ENCODE measurements at regions not wholly inside any gene's neighbourhood (a gene's known extent, or its start where the extent isn't known, plus 50 kb on each side); places are given as distances from the start of the nearest gene placed in this dataset.
"Not testable (repeated sequence)": the region's sequence is repeated elsewhere in the genome, so short reads cannot be mapped to it uniquely, and the experiment has no call there.

DNA sequence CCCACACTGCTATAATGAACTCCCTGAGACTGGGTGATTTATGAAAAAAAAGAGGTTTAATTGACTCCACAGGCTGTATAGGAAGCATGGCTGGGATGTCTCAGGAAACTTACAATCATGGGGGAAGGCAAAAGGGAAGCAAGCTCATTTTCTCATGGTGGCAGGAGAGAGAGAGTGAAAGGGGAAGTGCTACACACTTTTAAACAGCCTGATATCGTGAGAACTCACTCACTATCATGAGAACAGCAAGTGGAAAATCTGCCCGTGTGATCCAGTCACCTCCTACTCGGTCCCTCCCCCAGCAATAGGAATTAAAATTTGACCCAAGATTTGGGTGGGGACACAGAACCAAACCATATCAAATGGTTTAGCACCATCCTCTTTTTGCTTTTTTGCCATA, 116.6 kb upstream of the CEP162 start:
- no peak for DNase-seq

DNA sequence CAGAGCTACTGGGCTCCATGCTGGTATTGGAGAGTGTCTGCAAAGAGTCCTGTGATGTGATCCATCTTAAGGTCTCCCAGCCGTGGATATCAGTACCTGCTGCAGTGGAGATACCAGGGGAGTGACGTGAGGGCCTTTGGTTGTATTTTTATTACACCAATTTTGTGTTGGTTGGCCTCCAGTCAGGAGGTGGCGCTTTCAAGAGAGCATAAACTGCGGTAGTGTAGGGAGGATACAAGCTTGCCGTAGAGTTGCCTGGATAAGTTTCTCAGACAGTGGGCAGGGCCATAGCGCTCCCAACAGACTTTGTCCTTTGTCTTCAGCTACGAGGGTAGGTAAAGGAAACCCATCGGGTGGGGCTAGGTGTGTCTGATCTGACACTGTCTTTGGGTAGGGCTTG, 113.0 kb upstream of the CEP162 start:
- no peak for DNase-seq

GRCh38 chr6:84333842-84334241, 106.4 kb upstream of the CEP162 start:
- DNase-seq = no peak

DNA sequence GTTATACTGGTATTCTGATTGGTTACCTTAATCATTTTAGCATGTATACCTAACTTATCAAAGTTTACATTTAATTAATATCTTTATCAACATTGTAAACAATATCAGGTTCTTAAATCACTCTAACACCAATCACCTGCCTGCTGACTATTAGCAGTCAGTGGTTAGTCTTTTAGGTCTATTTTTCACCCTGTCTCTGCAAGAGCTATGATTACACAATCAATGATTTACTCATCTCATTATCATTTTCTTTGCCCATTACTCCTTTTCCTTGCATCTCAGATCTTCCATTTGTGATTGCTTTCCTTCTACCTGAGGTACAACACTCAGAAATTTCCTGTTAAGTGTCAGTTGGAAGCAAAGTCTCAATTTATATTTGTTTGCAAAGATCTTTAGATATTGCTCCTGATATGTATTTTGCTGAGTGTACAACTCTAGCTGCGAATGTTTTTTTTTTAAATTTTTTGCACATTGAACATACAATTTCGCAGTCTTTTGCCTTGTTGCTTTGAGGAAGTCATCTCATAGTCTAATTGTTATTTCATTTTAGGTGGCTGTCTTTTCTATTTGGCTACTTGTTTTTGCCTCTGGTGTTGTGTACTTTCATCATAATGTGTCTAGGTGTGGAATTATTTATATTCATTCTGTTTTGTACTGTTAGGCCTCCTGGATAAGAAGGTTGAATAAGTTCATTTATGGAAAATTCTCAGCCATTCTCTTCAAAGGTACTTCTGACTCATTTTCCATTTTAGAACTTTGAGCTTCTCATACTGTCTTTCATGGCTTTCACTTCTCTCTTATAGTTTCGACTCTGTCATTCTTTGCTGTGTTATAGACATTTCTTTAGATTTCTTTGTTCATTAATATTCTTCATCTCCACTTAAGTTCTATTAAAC, 104.9 kb upstream of the CEP162 start:
- peak; percentile 13 for DNase-seq

DNA sequence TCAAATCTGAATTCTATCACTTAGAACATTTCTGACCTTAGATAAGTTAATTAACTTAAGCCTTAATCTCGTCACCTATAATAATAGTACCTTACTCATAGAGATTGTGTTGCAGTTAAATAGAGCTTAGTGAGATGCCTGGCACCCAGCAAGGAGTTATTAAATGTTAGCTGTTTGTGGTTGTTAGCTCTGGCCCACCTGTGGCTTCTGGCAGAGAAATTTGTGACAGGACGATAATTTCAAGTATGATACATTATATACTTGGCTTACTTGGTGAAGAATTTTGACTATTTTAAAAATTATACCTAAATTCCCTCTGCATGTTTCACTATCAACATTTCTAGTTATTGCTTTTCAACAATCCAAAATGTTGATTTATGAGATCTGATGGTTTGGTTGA, 102.9 kb upstream of the CEP162 start:
- DNase-seq = no peak

DNA sequence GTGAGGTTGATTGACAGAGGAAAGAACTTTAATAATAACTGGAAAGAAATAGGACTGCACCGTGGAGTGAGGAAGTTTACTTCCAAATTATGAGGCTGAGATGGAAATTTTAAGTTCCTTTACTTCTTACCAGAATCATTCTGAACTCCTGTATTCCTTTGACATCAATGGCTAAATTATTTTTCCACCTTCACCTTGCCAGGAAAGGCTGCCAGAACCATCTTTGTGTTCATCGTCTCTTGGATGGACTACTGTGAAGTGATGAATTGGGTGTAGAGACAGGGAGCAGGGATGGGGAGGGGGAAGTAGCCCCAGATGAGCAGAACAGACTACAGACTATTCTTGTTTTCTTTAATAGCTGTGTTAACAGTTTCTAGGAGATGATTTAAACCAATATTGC, 102.1 kb upstream of the CEP162 start:
- DNase-seq = no peak

GRCh38 chr6:84329077-84329476, 101.6 kb upstream of the CEP162 start:
- peak; percentile 39 for DNase-seq

- no peak for DNase-seq
Measured at GRCh38 chr6:84317463-84317862, 90.0 kb upstream of the CEP162 start.

GRCh38 chr6:84314377-84314898, 87.0 kb upstream of the CEP162 start:
- no peak for DNase-seq

DNA sequence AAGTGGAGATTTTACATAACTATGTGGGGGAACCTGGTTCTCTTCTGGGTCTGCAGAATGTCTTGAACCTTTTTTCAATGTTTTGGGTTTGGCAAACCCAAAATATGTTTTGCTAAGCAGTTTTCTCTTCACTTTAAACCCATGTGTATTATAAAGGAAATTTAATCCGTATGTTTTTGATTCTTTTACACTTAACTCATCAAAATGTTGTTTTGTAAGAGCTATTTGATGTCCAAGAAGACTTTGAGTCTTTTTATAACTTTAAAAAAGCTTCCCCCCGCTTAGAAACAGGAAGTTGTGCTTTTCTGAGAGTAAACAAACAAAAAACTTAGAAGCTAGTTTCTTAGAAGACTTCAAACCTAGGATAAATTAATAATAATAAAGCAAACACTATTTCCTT, 81.9 kb upstream of the CEP162 start:
- DNase-seq = no peak

- no peak for DNase-seq
Measured at GRCh38 chr6:84304881-84305280, 77.4 kb upstream of the CEP162 start.

GRCh38 chr6:84291033-84291432, 63.6 kb upstream of the CEP162 start:
- not testable (repeated sequence) for DNase-seq

DNA sequence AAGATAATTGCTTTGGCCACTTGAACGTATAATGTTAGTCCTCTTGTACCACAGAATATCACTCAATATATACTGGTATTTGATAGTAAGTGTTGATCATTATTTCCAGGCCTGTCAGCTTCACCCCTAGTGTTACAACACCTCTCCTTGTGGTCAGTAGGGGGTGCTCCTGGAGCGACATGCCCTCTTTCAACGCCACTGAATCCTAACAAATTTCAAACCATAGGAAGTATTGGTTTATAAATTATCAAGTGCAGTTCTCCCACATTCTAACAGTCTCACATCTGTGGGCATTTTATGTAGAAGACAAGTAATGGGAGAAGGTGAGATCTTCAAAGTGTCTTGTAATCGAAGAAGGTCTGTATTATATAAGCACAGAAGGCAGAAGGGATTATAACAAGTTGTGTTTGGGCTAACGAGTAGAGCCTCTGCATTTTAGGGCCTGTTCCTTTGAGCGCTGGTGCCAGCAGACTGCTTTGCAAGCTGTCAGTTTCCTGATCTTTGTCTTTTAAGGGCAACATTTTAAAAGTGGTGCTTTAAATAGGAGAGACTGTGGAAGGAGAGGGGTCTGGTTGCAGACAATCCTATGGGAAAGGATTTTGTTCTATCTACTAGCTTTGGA, 57.1 kb upstream of the CEP162 start:
- peak; percentile 63 for DNase-seq

GRCh38 chr6:84282550-84282949, 55.1 kb upstream of the CEP162 start:
- DNase-seq = no peak

- DNase-seq = no peak
Measured at GRCh38 chr6:84280639-84281038, 53.2 kb upstream of the CEP162 start.

GRCh38 chr6:84280030-84280429, 52.6 kb upstream of the CEP162 start:
- DNase-seq = peak; percentile 85

GRCh38 chr6:84278321-84278998, 51.0 kb upstream of the CEP162 start:
- DNase-seq = no peak
